NCI-H2107 treated with DMSO at 0.1 percent for 48 hours (cell line): ENCODE measurements at regions not wholly inside any gene's neighbourhood (a gene's known extent, or its start where the extent isn't known, plus 50 kb on each side); places are given as distances from the start of the nearest gene placed in this dataset.

Source experiments
- DNase-seq: peaks from one replicate; lab custom pipeline; 2025; ENCODE audit not compliant: unreplicated experiment; lab: John Stamatoyannopoulos, UW

- DNase-seq = no peak
Observed at GRCh38 chr11:126129727-126130671, 67.3 kb upstream of the CDON start.

DNA sequence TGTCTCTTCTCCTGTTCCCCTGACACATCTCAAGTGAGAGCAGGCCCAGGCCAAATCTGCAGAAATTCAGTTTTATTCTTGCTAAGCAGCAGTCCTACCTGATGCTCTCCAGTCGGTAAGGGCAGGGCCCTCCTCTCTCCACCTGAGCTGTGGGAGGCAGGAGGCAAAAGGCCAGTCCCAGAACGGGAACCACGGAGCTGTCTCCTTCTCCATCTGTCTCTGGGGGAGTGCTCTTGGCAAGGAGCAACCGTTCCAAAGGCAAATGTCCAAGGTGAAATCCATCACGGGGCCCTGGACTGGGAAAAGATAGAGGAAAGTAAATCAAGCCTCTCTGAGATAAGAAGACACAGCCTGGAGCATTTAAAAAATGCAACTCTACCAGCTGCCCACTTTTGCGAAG, 65.2 kb upstream of the CDON start:
- DNase-seq = no peak

DNA sequence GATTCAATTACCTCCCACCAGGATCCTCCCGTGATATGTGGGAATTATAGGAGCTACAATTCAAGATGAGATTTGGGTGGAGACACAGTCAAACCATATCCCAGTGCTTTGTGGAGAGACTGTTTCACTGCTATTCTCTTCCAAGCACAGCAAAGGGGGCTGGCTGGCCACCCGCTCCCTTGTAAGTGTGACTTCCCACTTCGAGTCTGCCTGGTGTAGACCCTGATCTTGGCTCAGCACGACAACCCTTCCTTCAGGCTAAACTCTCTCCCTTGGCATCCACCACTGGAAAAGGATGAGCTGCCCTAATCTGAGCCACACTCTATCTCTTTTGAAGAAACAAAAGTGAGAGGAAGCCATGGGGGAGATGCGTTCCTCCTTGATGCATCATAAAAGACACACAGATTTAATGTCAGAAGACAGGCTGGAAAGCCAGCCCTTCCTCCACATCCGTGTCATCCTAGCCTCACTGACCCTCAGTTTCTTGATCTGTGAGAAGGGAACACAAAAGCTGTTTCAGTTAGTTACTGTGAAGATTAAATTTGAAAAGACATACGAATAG, 64.7 kb upstream of the CDON start:
- no peak for DNase-seq

GRCh38 chr11:126124231-126124661, 61.6 kb upstream of the CDON start:
- no peak for DNase-seq

DNA sequence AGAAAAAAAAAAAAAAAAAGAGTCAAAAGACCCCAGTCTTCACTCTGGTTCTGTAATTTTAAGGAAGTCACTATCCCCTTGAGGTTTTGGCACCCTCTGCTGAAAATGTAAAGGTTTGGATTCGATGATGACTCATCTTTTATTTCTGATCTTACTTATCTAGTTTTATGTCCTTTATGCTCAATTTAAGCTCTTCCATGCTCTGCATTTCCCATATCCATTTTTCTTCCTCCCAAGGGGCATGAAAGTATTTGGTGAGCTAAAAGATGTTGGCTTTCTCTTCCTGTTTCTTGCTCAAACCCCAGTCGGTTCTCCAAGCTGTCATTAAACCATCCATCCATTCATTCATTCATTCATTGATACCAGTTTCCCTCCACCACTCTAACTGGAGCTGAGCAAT, 61.0 kb upstream of the CDON start:
- no peak for DNase-seq

GRCh38 chr11:126122863-126123262, 60.2 kb upstream of the CDON start:
- DNase-seq = no peak

- no peak for DNase-seq
Observed at GRCh38 chr11:126121296-126121695, 58.6 kb upstream of the CDON start.

- DNase-seq = no peak
Observed at GRCh38 chr11:126118806-126119205, 56.1 kb upstream of the CDON start.

GRCh38 chr11:126115816-126116331, 53.2 kb upstream of the CDON start:
- DNase-seq = peak; percentile 66

GRCh38 chr11:126115127-126115495, 52.4 kb upstream of the CDON start:
- DNase-seq = peak; percentile 45

- DNase-seq = peak; percentile 40
Observed at GRCh38 chr11:126114486-126115126, 51.9 kb upstream of the CDON start.

DNA sequence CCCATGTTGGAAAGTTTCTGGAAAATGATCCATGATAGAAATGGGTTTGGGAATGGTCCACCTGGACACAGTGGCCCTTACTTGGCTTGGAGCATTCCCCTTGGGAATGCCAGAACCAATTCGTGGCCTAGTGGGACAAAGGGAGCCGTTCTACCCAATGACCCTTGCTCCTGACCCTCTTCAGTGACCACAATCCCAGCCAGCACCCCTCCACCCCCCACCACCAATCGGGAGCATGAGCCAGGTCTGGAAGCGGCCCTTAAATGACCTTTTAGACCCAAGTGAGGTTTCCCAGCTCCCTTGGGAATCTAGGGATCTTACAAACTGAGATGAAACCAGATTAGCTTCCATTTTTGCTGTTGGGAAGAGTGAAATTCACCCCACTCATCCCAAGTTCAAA, 51.3 kb upstream of the CDON start:
- DNase-seq = no peak

DNA sequence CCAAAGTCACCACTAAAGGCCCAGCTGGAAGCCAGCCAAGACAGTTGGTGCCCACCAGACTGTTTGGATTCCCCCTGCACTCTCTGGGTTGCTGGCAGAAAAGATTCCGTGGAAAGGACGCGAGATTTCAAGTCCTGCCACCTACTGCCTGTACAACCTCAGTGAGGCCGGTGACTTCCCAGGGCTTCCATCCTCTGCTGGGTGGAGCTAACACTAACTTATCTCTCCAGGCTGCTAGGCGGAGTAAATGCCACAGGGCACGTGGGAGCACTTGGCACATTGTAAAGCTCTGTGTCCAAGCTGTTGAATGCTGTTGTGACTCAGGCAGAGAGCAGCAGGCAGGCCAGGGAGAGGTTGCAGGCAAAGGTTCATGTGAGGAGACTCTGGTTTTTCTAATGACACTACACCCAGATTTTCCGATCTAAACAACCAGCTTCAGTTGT, 50.9 kb upstream of the CDON start:
- peak; percentile 44 for DNase-seq

- DNase-seq = no peak
Observed at GRCh38 chr11:126113012-126113411, 50.3 kb upstream of the CDON start.

GRCh38 chr11:126112547-126112946, 49.9 kb upstream of the CDON start:
- no peak for DNase-seq
